ENCODE measurements at regions not wholly inside any gene's neighbourhood (a gene's known extent, or its start where the extent isn't known, plus 50 kb on each side); places are given as distances from the start of the nearest gene placed in this dataset.
A peak's percentile ranks its signal among the peaks of the same experiment; 100 is the strongest.

GRCh38 chr20:23190557-23190956, 104.4 kb upstream of the CD93 start:
- H3K4me1 ChIP-seq (ENCODE audit: control insufficient read depth, insufficient read depth, low read length) = no peaks in the 10 kb centered on the region
- H3K36me3 ChIP-seq (ENCODE audit: control insufficient read depth in 2 of 2, insufficient read depth in 2 of 2, low read length in 2 of 2) = no peaks in the 10 kb centered on the region
- no peak overlapping the region for H3K4me3 ChIP-seq (ENCODE audit: low read length in 2 of 2)
- no peak overlapping the region for H3K9ac ChIP-seq (ENCODE audit: low read length in 2 of 2)
- peaks cover 0 to 3% of the 10 kb centered on the region in 2 donors for H3K27me3 ChIP-seq (ENCODE audit: control insufficient read depth in 1 of 2, insufficient read depth in 2 of 2, low read length in 2 of 2)
- H3K9me3 ChIP-seq (ENCODE audit: control insufficient read depth in 2 of 2, low read length in 2 of 2) = no peaks in the 10 kb centered on the region
- no peak overlapping the region for H3K27ac ChIP-seq (ENCODE audit: low read length)

- Histone ChIP-seq H3K4me1 (ENCODE audit: control insufficient read depth, insufficient read depth, low read length) (no peaks in the 10 kb centered on the region), H3K36me3 (ENCODE audit: control insufficient read depth in 2 of 2, insufficient read depth in 2 of 2, low read length in 2 of 2) (no peaks in the 10 kb centered on the region), H3K9me3 (ENCODE audit: control insufficient read depth in 2 of 2, low read length in 2 of 2) (no peaks in the 10 kb centered on the region), H3K27ac (ENCODE audit: low read length) (no peak overlapping the region), H3K4me3 (ENCODE audit: low read length in 2 of 2) (no peak overlapping the region), H3K27me3 (ENCODE audit: control insufficient read depth in 1 of 2, insufficient read depth in 2 of 2, low read length in 2 of 2) (peaks cover 0 to 3% of the 10 kb centered on the region in 2 donors), H3K9ac (ENCODE audit: low read length in 2 of 2) (no peak overlapping the region)
Measured at GRCh38 chr20:23189854-23190253, 103.7 kb upstream of the CD93 start.

GRCh38 chr20:23189341-23189740, 103.2 kb upstream of the CD93 start:
- H3K27me3 ChIP-seq (ENCODE audit: control insufficient read depth in 1 of 2, insufficient read depth in 2 of 2, low read length in 2 of 2) = peaks cover 0 to 3% of the 10 kb centered on the region in 2 donors
- H3K9ac ChIP-seq (ENCODE audit: low read length in 2 of 2) = no peak overlapping the region
- no peaks in the 10 kb centered on the region for H3K4me1 ChIP-seq (ENCODE audit: control insufficient read depth, insufficient read depth, low read length)
- H3K36me3 ChIP-seq (ENCODE audit: control insufficient read depth in 2 of 2, insufficient read depth in 2 of 2, low read length in 2 of 2) = no peaks in the 10 kb centered on the region
- no peak overlapping the region for H3K27ac ChIP-seq (ENCODE audit: low read length)
- H3K9me3 ChIP-seq (ENCODE audit: control insufficient read depth in 2 of 2, low read length in 2 of 2) = no peaks in the 10 kb centered on the region
- H3K4me3 ChIP-seq (ENCODE audit: low read length in 2 of 2) = no peak overlapping the region

GRCh38 chr20:23188377-23189169, 102.4 kb upstream of the CD93 start:
- peak overlapping the region in 1 of 2 donors; percentile 55 for H3K4me3 ChIP-seq (ENCODE audit: low read length in 2 of 2)
- H3K9ac ChIP-seq (ENCODE audit: low read length in 2 of 2) = no peak overlapping the region
- no peaks in the 10 kb centered on the region for H3K4me1 ChIP-seq (ENCODE audit: control insufficient read depth, insufficient read depth, low read length)
- peaks cover 0 to 3% of the 10 kb centered on the region in 2 donors for H3K27me3 ChIP-seq (ENCODE audit: control insufficient read depth in 1 of 2, insufficient read depth in 2 of 2, low read length in 2 of 2)
- no peaks in the 10 kb centered on the region for H3K9me3 ChIP-seq (ENCODE audit: control insufficient read depth in 2 of 2, low read length in 2 of 2)
- H3K27ac ChIP-seq (ENCODE audit: low read length) = no peak overlapping the region
- no peaks in the 10 kb centered on the region for H3K36me3 ChIP-seq (ENCODE audit: control insufficient read depth in 2 of 2, insufficient read depth in 2 of 2, low read length in 2 of 2)

- H3K27me3 ChIP-seq (ENCODE audit: control insufficient read depth in 1 of 2, insufficient read depth in 2 of 2, low read length in 2 of 2) = peaks cover 0 to 3% of the 10 kb centered on the region in 2 donors
- H3K36me3 ChIP-seq (ENCODE audit: control insufficient read depth in 2 of 2, insufficient read depth in 2 of 2, low read length in 2 of 2) = no peaks in the 10 kb centered on the region
- peak overlapping the region in 1 of 2 donors; percentile 55 for H3K4me3 ChIP-seq (ENCODE audit: low read length in 2 of 2)
- H3K9me3 ChIP-seq (ENCODE audit: control insufficient read depth in 2 of 2, low read length in 2 of 2) = no peaks in the 10 kb centered on the region
- no peaks in the 10 kb centered on the region for H3K4me1 ChIP-seq (ENCODE audit: control insufficient read depth, insufficient read depth, low read length)
- no peak overlapping the region for H3K27ac ChIP-seq (ENCODE audit: low read length)
- H3K9ac ChIP-seq (ENCODE audit: low read length in 2 of 2) = no peak overlapping the region
Measured at GRCh38 chr20:23187751-23188150, 101.6 kb upstream of the CD93 start.

GRCh38 chr20:23186808-23187207, 100.7 kb upstream of the CD93 start:
- Histone ChIP-seq H3K27me3 (ENCODE audit: control insufficient read depth in 1 of 2, insufficient read depth in 2 of 2, low read length in 2 of 2) (peaks cover 0 to 3% of the 10 kb centered on the region in 2 donors), H3K36me3 (ENCODE audit: control insufficient read depth in 2 of 2, insufficient read depth in 2 of 2, low read length in 2 of 2) (no peaks in the 10 kb centered on the region), H3K4me1 (ENCODE audit: control insufficient read depth, insufficient read depth, low read length) (no peaks in the 10 kb centered on the region), H3K27ac (ENCODE audit: low read length) (no peak overlapping the region), H3K9me3 (ENCODE audit: control insufficient read depth in 2 of 2, low read length in 2 of 2) (no peaks in the 10 kb centered on the region), H3K4me3 (ENCODE audit: low read length in 2 of 2) (no peak overlapping the region), H3K9ac (ENCODE audit: low read length in 2 of 2) (no peak overlapping the region)

- Histone ChIP-seq H3K27ac (ENCODE audit: low read length) (peak overlapping the region; percentile 37), H3K36me3 (ENCODE audit: control insufficient read depth in 2 of 2, insufficient read depth in 2 of 2, low read length in 2 of 2) (no peaks in the 10 kb centered on the region), H3K9me3 (ENCODE audit: control insufficient read depth in 2 of 2, low read length in 2 of 2) (peaks cover 6 to 7% of the 10 kb centered on the region in 2 donors), H3K9ac (ENCODE audit: low read length in 2 of 2) (no peak overlapping the region), H3K4me1 (ENCODE audit: control insufficient read depth, insufficient read depth, low read length) (peaks cover 11% of the 10 kb centered on the region), H3K27me3 (ENCODE audit: control insufficient read depth in 1 of 2, insufficient read depth in 2 of 2, low read length in 2 of 2) (no peaks in the 10 kb centered on the region), H3K4me3 (ENCODE audit: low read length in 2 of 2) (no peak overlapping the region)
Measured at GRCh38 chr20:23180451-23180921, 94.4 kb upstream of the CD93 start.

GRCh38 chr20:23179766-23180403, 93.8 kb upstream of the CD93 start:
- H3K9me3 ChIP-seq (ENCODE audit: control insufficient read depth in 2 of 2, low read length in 2 of 2) = peaks cover 6 to 7% of the 10 kb centered on the region in 2 donors
- peak overlapping the region; percentile 46 for H3K27ac ChIP-seq (ENCODE audit: low read length)
- no peak overlapping the region for H3K9ac ChIP-seq (ENCODE audit: low read length in 2 of 2)
- no peaks in the 10 kb centered on the region for H3K36me3 ChIP-seq (ENCODE audit: control insufficient read depth in 2 of 2, insufficient read depth in 2 of 2, low read length in 2 of 2)
- no peaks in the 10 kb centered on the region for H3K27me3 ChIP-seq (ENCODE audit: control insufficient read depth in 1 of 2, insufficient read depth in 2 of 2, low read length in 2 of 2)
- no peak overlapping the region for H3K4me3 ChIP-seq (ENCODE audit: low read length in 2 of 2)
- H3K4me1 ChIP-seq (ENCODE audit: control insufficient read depth, insufficient read depth, low read length) = peaks cover 11% of the 10 kb centered on the region

GRCh38 chr20:23178806-23179205, 92.7 kb upstream of the CD93 start:
- Histone ChIP-seq H3K4me1 (ENCODE audit: control insufficient read depth, insufficient read depth, low read length) (peaks cover 11% of the 10 kb centered on the region), H3K9me3 (ENCODE audit: control insufficient read depth in 2 of 2, low read length in 2 of 2) (peaks cover 6 to 7% of the 10 kb centered on the region in 2 donors)

GRCh38 chr20:23174821-23175220, 88.7 kb upstream of the CD93 start:
- Histone ChIP-seq H3K9me3 (ENCODE audit: control insufficient read depth in 2 of 2, low read length in 2 of 2) (peaks cover 6 to 7% of the 10 kb centered on the region in 2 donors), H3K9ac (ENCODE audit: low read length in 2 of 2) (no peak overlapping the region), H3K4me3 (ENCODE audit: low read length in 2 of 2) (no peak overlapping the region), H3K36me3 (ENCODE audit: control insufficient read depth in 2 of 2, insufficient read depth in 2 of 2, low read length in 2 of 2) (no peaks in the 10 kb centered on the region), H3K27ac (ENCODE audit: low read length) (no peak overlapping the region), H3K4me1 (ENCODE audit: control insufficient read depth, insufficient read depth, low read length) (peaks cover 6% of the 10 kb centered on the region), H3K27me3 (ENCODE audit: control insufficient read depth in 1 of 2, insufficient read depth in 2 of 2, low read length in 2 of 2) (no peaks in the 10 kb centered on the region)

More at GRCh38 chr20:23178806-23179205, 92.7 kb upstream of the CD93 start:
- Histone ChIP-seq H3K27ac (ENCODE audit: low read length) (no peak overlapping the region), H3K4me3 (ENCODE audit: low read length in 2 of 2) (no peak overlapping the region), H3K36me3 (ENCODE audit: control insufficient read depth in 2 of 2, insufficient read depth in 2 of 2, low read length in 2 of 2) (no peaks in the 10 kb centered on the region), H3K9ac (ENCODE audit: low read length in 2 of 2) (no peak overlapping the region), H3K27me3 (ENCODE audit: control insufficient read depth in 1 of 2, insufficient read depth in 2 of 2, low read length in 2 of 2) (no peaks in the 10 kb centered on the region)

- no peaks in the 10 kb centered on the region for H3K27me3 ChIP-seq (ENCODE audit: control insufficient read depth in 1 of 2, insufficient read depth in 2 of 2, low read length in 2 of 2)
- no peak overlapping the region for H3K9ac ChIP-seq (ENCODE audit: low read length in 2 of 2)
- no peak overlapping the region for H3K27ac ChIP-seq (ENCODE audit: low read length)
- H3K9me3 ChIP-seq (ENCODE audit: control insufficient read depth in 2 of 2, low read length in 2 of 2) = no peaks in the 10 kb centered on the region
- H3K4me3 ChIP-seq (ENCODE audit: low read length in 2 of 2) = no peak overlapping the region
- no peaks in the 10 kb centered on the region for H3K36me3 ChIP-seq (ENCODE audit: control insufficient read depth in 2 of 2, insufficient read depth in 2 of 2, low read length in 2 of 2)
- peaks cover 8% of the 10 kb centered on the region for H3K4me1 ChIP-seq (ENCODE audit: control insufficient read depth, insufficient read depth, low read length)
Measured at GRCh38 chr20:23167431-23167830, 81.3 kb upstream of the CD93 start.

Measured in stomach smooth muscle (tissue), 2 donors.